Muscle layer of colon (tissue), 2 donors: ENCODE measurements at regions not wholly inside any gene's neighbourhood (a gene's known extent, or its start where the extent isn't known, plus 50 kb on each side); places are given as distances from the start of the nearest gene placed in this dataset.
"Not testable (repeated sequence)": the region's sequence is repeated elsewhere in the genome, so short reads cannot be mapped to it uniquely, and the experiment has no call there.

Source experiments
- H3K27ac ChIP-seq: one replicate; pipeline ENCODE4 v1.7.0; 2013; ENCODE audit warnings: low read depth, mild to moderate bottlenecking, low read length, moderate library complexity
- H3K27me3 ChIP-seq, 2 donors: one replicate each; pipeline ENCODE4 v1.7.0; 2013; ENCODE audit warnings: low read length in 2 of 2, mild to moderate bottlenecking in 2 of 2; ENCODE audit not compliant: insufficient read depth in 2 of 2, control insufficient read depth in 1 of 2
- H3K36me3 ChIP-seq: one replicate; pipeline ENCODE4 v1.7.0; 2013; ENCODE audit warnings: mild to moderate bottlenecking, low read length; ENCODE audit not compliant: insufficient read depth
- H3K4me1 ChIP-seq: one replicate; pipeline ENCODE4 v1.7.0; 2013; ENCODE audit warnings: mild to moderate bottlenecking, low read length; ENCODE audit not compliant: insufficient read depth
- H3K4me3 ChIP-seq, 2 donors: one replicate each; pipeline ENCODE4 v1.7.0; 2013; ENCODE audit warnings: low read length in 2 of 2, low read depth in 1 of 2, mild to moderate bottlenecking in 1 of 2, moderate library complexity in 1 of 2
- H3K9ac ChIP-seq: one replicate; pipeline ENCODE4 v1.7.0; 2013; ENCODE audit warnings: low read length
- H3K9me3 ChIP-seq: one replicate; pipeline ENCODE4 v1.7.0; 2013; ENCODE audit warnings: mild to moderate bottlenecking, low read length
- donor health status: abdominal sarcoma.
- donor health status: Adenocarcinoma of cecum.

DNA sequence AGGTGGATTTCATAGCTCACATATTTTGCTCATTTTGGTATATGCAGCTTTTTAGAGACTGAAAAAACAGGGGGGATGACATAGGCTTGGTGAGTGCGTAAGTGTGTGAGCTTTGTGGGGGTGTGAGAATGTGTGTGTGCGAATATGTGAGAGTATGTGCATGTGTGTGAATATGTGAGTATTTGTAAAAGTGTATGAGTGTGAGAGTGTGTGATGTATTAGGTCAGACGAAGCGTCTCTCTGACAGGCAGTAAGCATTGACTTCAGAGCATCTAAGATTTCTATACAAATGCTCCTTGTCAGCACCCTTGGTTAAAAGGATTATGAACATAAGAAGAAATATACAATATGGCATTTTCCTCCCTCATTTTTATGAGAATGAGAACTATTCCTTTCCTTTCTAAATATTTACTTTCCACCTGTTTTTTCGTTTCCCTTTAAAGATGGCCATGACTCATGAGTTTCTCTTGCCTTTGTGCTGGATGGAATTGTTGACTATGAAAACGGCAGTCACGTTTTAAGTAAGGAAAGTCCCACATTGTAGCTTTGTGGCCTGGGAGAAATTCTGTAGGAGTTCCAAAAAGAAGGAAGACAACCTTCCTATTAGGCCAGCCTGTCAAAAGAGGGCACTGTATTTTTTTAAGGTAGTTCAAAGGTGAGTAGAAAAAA lies 276.4 kb downstream of the FOXL1 start:
- H3K27me3 ChIP-seq = peaks cover 0 to 3% of the 10 kb centered on the region in 2 donors
- H3K4me3 ChIP-seq = no peak overlapping the region
- H3K9ac ChIP-seq = no peak overlapping the region
- H3K9me3 ChIP-seq = no peaks in the 10 kb centered on the region
- no peaks in the 10 kb centered on the region for H3K4me1 ChIP-seq
- H3K27ac ChIP-seq = no peak overlapping the region
- H3K36me3 ChIP-seq = no peaks in the 10 kb centered on the region

DNA sequence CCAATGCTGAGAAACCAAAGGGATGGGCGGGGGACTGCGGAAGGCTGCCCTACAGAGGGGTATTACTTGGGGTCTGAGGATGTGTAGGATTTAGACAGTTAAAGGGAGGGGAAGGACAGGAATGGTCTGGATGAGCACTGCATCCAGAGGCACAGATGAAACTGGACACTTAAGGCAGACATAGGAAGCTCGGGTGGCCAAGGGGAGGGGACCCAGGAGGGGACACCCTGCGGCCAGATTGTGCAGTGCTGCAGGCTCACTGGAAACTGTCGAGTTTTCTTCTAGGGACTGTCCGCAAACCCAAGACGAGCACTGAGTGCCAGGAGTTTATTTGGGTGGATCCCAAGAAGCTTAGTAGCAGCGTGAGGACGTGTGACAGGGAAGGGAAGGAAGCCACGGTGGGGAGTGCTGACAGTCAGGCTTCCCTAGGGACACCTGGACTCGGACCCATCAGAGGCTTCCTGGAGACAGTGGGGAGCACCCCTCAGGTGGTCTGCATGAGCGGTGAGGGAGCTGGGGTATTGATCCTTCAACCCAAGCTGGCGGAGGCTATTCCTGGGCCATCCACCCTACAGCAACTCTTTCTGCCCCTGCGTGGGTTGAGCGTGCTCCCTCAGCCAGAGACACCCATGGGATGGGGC lies 278.7 kb downstream of the FOXL1 start:
- Histone ChIP-seq H3K9ac (no peak overlapping the region), H3K4me1 (no peaks in the 10 kb centered on the region), H3K27me3 (peaks cover 0 to 3% of the 10 kb centered on the region in 2 donors), H3K27ac (no peak overlapping the region), H3K9me3 (no peaks in the 10 kb centered on the region), H3K4me3 (no peak overlapping the region), H3K36me3 (no peaks in the 10 kb centered on the region)

DNA sequence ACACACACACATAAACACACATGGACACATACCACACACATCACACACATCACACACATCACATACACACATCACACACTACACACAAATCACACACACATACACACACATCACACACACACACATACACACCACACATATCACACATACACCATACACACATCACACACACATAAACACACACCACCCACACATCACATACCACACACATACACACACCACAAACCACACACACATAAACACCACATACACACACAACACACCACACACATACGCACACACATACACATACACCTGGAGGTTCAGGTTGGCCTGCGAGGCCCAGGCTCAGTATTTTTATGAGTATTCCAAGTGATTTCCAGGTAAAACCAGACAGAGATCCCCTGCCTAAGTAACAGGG lies 279.5 kb downstream of the FOXL1 start:
- Histone ChIP-seq H3K27ac (no peak overlapping the region), H3K4me3 (no peak overlapping the region), H3K36me3 (no peaks in the 10 kb centered on the region), H3K9me3 (no peaks in the 10 kb centered on the region), H3K9ac (no peak overlapping the region), H3K4me1 (peaks cover 1% of the 10 kb centered on the region), H3K27me3 (peaks cover 0 to 3% of the 10 kb centered on the region in 2 donors)

DNA sequence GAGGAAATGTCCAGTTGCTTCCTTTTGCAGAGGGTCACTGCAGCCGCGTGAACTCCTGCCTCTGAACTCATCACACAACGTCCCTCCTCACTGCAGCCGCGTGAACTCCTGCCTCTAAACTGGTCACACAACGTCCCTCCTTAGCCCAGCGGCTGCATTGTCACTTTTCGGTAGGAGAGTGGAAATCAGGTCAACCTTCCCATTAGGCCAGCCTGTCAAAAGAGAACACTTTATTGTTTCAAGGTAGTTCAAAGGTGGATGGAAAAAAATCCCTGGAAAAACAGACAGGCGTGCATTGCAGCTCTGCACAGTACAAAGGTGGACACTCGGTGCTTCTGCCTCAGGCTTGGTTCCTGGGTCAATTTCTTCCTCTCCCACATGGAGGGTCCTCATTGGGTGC lies 280.2 kb downstream of the FOXL1 start:
- no peaks in the 10 kb centered on the region for H3K36me3 ChIP-seq
- no peak overlapping the region for H3K9ac ChIP-seq
- peaks cover 0 to 3% of the 10 kb centered on the region in 2 donors for H3K27me3 ChIP-seq
- peaks cover 5% of the 10 kb centered on the region for H3K4me1 ChIP-seq
- H3K27ac ChIP-seq = no peak overlapping the region
- no peaks in the 10 kb centered on the region for H3K9me3 ChIP-seq
- no peak overlapping the region for H3K4me3 ChIP-seq

DNA sequence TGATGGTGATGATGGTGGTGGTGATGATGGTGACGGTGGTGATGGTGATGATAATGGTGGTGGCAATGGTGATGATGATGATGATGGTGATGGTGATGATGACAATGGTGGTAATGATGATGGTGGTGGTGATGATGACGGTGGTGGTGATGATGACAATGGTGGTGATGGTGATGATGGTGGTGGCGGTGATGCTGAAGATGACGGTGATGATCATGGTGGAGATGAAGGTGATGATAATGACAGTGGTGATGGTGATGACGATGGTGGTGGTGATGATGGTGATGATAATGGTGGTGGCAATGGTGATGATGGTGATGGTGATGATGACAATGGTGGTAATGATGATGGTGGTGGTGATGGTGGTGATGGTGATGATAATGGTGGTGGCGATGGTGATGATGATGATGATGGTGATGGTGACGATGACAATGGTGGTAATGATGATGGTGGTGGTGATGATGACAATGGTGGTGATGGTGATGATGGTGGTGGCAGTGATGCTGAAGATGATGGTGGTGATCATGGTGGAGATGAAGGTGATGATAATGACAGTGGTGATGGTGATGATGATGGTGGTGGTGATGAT lies 283.0 kb downstream of the FOXL1 start:
- H3K9ac ChIP-seq, H3K9me3 ChIP-seq, H3K36me3 ChIP-seq, H3K4me3 ChIP-seq, H3K27ac ChIP-seq, H3K27me3 ChIP-seq: not testable (repeated sequence)
- H3K4me1 ChIP-seq = peaks cover 16% of the 10 kb centered on the region

DNA sequence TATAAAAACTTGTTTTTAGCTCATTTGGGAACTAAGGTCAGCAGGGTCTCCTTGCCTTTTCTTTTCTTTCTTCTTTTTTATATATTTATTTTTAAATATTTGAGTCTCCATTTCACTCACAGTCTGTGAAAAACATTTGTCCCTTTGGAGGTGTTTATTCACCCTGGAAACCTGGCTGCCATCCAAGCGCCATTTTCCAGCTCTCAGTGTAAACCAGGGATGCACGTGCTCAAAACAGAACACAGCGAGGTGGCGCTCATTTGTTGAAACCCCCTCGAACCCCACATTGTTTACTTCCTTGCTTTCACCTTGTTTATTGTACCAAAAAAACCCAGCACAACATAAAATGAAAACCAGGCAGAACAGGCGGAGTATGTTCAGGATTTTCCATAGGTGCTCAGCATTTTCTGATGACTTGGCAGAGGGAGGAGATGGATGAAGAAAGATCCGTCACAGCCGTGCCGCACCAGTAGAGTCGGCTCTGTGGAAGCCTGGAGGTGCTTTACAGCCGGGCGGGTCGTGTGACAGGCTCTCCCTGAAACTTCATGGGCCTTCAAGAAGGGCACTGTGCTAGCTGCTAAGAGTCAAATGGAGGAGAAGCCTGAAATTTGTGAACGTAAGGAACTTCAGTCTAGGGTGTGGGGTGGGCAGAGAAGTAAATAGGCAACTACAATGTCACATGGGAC lies 284.4 kb downstream of the FOXL1 start:
- peaks cover 19% of the 10 kb centered on the region for H3K4me1 ChIP-seq
- no peak overlapping the region for H3K27ac ChIP-seq
- no peak overlapping the region for H3K9ac ChIP-seq

DNA sequence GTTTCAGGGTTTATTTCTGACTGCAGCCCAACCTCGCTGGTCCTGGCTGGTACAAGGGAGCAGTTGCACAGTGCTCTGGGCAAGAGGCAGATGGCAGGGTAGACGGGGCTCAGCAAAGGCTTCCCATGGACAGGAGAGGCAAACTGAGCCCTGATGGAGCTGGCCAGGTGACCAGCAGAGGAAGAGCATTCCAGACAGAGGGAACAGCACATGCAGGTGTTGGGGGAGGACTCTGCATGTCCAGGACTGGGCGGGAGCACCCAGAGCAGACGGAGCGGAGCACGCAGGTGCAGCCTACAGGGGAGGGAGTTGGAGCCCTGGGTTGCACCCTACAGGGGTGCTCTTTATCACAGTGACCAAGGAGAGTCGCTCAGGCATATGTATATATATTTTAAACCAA lies 285.3 kb downstream of the FOXL1 start:
- Histone ChIP-seq H3K9me3 (no peaks in the 10 kb centered on the region), H3K9ac (no peak overlapping the region), H3K4me1 (peaks cover 19% of the 10 kb centered on the region), H3K4me3 (no peak overlapping the region), H3K27me3 (peaks cover 0 to 3% of the 10 kb centered on the region in 2 donors), H3K36me3 (no peaks in the 10 kb centered on the region), H3K27ac (no peak overlapping the region)

More for the DNA sequence above, 284.4 kb downstream of the FOXL1 start:
- H3K4me3 ChIP-seq = no peak overlapping the region
- H3K27me3 ChIP-seq = peaks cover 0 to 3% of the 10 kb centered on the region in 2 donors
- H3K36me3 ChIP-seq = no peaks in the 10 kb centered on the region
- H3K9me3 ChIP-seq = no peaks in the 10 kb centered on the region

DNA sequence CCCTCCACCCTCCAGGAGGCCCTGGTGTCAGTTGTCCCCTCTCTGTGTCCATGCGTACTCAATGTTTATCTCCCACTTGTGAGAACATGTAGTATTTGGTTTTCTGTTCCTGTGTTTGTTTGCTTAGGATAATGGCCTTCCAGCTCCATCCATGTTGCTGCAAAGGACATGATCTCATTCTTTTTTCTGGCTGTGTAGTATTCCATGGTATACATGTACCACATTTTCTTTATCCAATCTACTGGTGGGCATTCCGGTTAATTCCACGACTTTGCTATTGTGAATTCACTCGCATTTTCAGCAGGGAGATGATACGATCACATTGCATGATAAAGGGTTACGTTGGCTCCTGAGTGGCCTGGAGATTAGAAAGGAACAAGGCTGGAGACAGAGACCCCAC lies 286.2 kb downstream of the FOXL1 start:
- H3K27ac ChIP-seq = no peak overlapping the region
- no peaks in the 10 kb centered on the region for H3K36me3 ChIP-seq
- peaks cover 0 to 9% of the 10 kb centered on the region in 2 donors for H3K27me3 ChIP-seq
- no peak overlapping the region for H3K4me3 ChIP-seq
- no peak overlapping the region for H3K9ac ChIP-seq
- no peaks in the 10 kb centered on the region for H3K9me3 ChIP-seq
- peaks cover 19% of the 10 kb centered on the region for H3K4me1 ChIP-seq

DNA sequence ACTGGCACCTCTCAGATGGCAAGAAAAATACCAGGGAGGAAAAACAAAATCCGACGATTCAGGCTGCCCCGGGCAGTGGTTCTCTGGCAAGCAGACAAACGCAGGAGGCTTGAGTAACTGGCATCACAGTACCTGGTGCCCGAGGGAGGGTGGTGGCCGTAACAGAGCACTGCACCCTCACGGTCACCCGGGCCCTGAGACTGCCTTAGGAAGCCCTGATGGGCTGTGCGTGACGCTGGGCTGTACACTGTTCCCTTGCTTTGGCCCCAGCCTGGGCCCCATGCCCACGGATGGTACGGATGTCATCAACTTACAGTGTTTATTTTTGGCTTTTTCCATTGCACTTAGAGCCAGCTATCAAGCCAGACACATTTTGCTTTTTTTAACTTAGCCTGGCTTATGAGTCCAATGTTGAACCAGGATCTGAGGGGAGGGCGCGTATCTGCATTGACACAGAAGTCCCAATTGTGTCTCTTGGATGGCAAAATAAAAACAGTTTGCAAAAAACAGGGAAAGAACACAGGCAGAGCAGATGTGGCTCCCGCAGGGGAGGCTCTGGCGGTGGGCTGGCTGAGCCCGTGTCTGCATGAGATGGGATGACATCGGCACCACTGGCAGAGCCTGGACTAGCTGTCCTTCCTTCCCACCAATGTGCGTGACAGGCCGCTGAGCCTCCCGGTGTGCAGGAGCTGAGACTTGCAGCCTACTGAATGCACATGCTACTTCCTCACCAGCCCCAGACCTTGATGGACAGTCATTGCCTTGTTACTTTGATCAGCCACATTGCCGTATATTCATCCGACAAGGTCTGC lies 287.7 kb downstream of the FOXL1 start:
- no peak overlapping the region for H3K27ac ChIP-seq
- peaks cover 19% of the 10 kb centered on the region for H3K4me1 ChIP-seq
- H3K27me3 ChIP-seq = peaks cover 0 to 7% of the 10 kb centered on the region in 2 donors
- no peaks in the 10 kb centered on the region for H3K9me3 ChIP-seq
- H3K36me3 ChIP-seq = no peaks in the 10 kb centered on the region
- H3K9ac ChIP-seq = no peak overlapping the region
- H3K4me3 ChIP-seq = no peak overlapping the region

DNA sequence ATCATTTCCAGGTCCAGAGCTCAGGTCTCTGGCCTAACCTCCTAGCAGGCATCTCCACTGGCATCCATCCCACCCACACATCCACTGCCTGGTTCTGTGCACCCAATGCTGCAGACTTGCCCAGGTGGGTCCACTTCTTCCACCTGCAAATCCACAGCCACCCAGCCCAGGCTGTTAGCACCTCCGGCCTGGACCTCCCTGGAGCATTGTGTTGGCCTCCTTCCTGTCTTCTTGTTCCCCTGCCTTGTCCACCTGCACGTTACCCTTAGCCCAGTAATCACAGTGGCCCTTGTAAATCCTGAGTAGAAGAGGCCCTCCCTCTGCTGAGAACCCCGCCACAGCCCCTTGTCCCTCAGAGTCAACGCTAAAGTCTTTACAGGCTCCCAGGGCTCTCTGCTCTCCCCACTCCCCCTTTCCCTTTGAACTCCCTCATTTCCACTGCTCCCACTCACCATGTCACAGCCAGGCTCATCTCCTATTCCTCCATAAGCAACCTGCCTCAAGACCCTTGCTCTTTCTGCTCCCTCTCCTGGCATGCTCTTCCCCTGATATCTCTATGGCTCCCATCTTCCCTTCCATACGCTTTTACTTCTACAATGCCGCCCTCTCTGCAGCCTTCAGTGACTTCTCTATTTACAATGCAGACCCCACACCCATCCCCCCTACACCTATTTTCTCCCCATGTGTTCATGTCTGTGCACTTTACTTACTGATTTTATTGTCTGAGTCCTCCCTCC lies 288.8 kb downstream of the FOXL1 start:
- Histone ChIP-seq H3K36me3 (no peaks in the 10 kb centered on the region), H3K9me3 (no peaks in the 10 kb centered on the region), H3K4me3 (no peak overlapping the region), H3K4me1 (peaks cover 19% of the 10 kb centered on the region), H3K9ac (no peak overlapping the region), H3K27me3 (peaks cover 0 to 7% of the 10 kb centered on the region in 2 donors), H3K27ac (no peak overlapping the region)
